Stimulated activated memory B cell treated with anti-CD40 and anti-IgM and Interleukin-4, amounts not matched to agents 10 μg/mL and 1 μg/mL and 100 μg/mL, for 72 hours (primary cell): ENCODE measurements at regions not wholly inside any gene's neighbourhood (a gene's known extent, or its start where the extent isn't known, plus 50 kb on each side); places are given as distances from the start of the nearest gene placed in this dataset.

Experiments used
- ATAC-seq: fragments of 150-1000 bp; cut with Tn5 transposase; 2 replicates; pipeline ENCODE4 v1.10.0; 2021
- H3K27ac Mint-ChIP-seq: one replicate; pipeline ENCODE4 v1.8.0; 2022; ENCODE audit warnings: mild to moderate bottlenecking, mixed read lengths
- H3K27me3 Mint-ChIP-seq: one replicate; pipeline ENCODE4 v1.8.0; 2022; ENCODE audit warnings: mixed read lengths
- H3K36me3 Mint-ChIP-seq: one replicate; pipeline ENCODE4 v1.8.0; 2022; ENCODE audit warnings: mixed read lengths
- H3K4me1 Mint-ChIP-seq: one replicate; pipeline ENCODE4 v1.8.0; 2022; ENCODE audit warnings: mixed read lengths
- H3K4me3 Mint-ChIP-seq: one replicate; pipeline ENCODE4 v1.8.0; 2022; ENCODE audit warnings: mild to moderate bottlenecking, moderate library complexity, mixed read lengths
- H3K9me3 Mint-ChIP-seq: one replicate; pipeline ENCODE4 v1.8.0; 2022; ENCODE audit warnings: mixed read lengths

DNA sequence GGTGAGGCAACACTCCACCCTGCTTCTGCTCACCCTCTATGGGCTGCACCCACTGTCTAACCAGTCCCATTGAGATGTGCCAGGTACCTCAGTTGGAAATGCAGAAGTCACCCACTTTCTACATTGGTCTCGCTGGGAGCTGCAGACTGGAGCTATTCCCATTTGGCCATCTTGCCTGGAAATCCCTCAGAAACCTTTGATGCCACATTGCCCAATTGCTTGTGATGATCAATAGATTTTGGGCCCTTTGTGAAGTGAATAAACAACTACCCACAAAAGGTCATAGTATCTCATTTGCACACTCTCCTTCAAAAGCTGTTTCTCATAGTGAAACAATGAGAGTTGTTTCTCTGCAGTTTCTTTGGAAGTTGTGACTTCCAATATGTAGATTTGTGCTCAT, 742.9 kb downstream of the INHBA start:
- H3K36me3 Mint-ChIP-seq, result no peaks in the 10 kb centered on the region
- H3K27me3 Mint-ChIP-seq, result no peaks in the 10 kb centered on the region
- no peak for ATAC-seq
- H3K4me1 Mint-ChIP-seq, result no peaks in the 10 kb centered on the region
- peaks cover 4% of the 10 kb centered on the region for H3K9me3 Mint-ChIP-seq
- H3K27ac Mint-ChIP-seq, result no peak overlapping the region
- H3K4me3 Mint-ChIP-seq, result no peak overlapping the region

DNA sequence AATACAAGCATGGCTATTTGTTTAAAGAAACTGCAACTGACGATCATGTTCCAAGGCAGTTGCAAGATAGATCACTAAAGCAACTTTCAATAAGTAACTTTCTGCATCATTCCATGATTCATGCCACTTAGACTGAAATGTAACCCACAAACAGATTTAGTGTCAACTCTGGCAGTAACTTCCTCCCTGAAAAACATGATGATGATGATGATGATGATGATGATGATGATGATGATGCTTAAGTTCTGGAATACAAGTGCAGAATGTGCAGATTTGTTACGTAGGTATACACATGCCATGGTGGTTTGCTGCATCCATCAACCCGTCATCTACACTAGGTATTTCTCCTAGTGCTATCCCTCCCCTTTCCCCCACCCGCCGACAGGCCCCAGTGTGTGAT, 754.7 kb downstream of the INHBA start:
- H3K4me1 Mint-ChIP-seq, result no peaks in the 10 kb centered on the region
- ATAC-seq, result no peak
- no peaks in the 10 kb centered on the region for H3K36me3 Mint-ChIP-seq
- no peaks in the 10 kb centered on the region for H3K27me3 Mint-ChIP-seq
- no peak overlapping the region for H3K4me3 Mint-ChIP-seq
- no peak overlapping the region for H3K27ac Mint-ChIP-seq
- peaks cover 21% of the 10 kb centered on the region for H3K9me3 Mint-ChIP-seq

DNA sequence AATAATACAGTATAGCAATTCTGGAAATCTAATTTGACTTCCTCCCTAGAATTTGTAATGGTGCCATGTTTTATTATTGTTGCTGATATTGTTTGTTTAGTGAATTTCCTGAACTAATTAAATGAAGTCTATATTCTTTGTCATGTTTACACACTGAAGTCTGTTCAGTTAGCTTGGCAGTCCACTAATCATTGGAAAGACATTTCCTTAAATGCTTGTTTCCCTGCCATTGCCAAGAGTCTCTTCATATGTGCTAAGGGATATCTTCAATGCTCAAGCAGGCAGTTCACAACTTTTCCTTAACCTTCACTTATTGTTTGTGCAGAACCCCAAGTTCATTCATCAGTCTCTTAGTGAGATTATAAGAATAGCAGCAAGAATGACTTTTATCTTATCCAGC, 755.3 kb downstream of the INHBA start:
- ATAC-seq, result no peak
- Mint-ChIP-seq H3K4me1 (no peaks in the 10 kb centered on the region), H3K36me3 (no peaks in the 10 kb centered on the region), H3K27me3 (no peaks in the 10 kb centered on the region), H3K9me3 (peaks cover 20% of the 10 kb centered on the region), H3K27ac (no peak overlapping the region), H3K4me3 (no peak overlapping the region)

DNA sequence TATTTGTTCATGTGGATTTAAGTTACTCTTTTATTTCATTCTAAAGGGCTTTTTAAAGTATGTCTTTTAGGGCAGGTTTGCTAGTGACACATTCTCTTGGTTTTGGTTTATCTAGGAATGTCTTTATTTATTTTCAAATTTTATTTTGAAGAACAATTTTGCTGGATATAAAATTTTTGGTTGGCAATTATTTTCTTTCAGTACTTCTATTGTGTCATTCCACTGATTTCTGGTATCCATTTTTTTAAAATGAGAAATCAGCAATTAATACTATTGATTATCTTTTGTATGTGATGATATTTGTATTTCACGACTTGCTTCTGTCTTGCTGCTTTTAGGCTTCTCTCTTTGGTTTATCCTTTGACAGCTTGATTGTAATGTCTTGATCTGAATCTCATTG, 756.3 kb downstream of the INHBA start:
- no peak overlapping the region for H3K4me3 Mint-ChIP-seq
- H3K27ac Mint-ChIP-seq, result no peak overlapping the region
- no peaks in the 10 kb centered on the region for H3K36me3 Mint-ChIP-seq
- peaks cover 20% of the 10 kb centered on the region for H3K9me3 Mint-ChIP-seq
- no peak for ATAC-seq
- H3K4me1 Mint-ChIP-seq, result no peaks in the 10 kb centered on the region
- H3K27me3 Mint-ChIP-seq, result no peaks in the 10 kb centered on the region

DNA sequence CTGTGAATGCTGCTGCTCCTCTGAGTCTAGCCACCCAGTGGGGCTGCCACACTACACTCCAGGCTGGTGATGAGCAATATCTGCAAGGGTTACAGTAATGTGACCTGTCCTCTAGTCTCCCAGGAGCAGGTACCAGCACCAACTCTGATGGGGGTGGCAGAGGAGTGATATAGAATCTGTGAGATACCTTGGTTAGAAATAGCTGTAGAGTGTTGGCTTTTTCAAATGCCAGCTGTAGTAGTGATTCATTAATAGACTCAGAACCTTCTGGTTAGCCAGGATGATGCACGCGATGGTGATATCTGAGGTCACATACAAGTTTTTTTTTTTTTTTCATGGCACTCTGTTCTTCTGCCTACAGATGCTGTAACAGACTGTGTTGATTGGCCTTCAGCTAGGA, 757.1 kb downstream of the INHBA start:
- no peak overlapping the region for H3K27ac Mint-ChIP-seq
- no peaks in the 10 kb centered on the region for H3K4me1 Mint-ChIP-seq
- H3K9me3 Mint-ChIP-seq, result peaks cover 20% of the 10 kb centered on the region

DNA sequence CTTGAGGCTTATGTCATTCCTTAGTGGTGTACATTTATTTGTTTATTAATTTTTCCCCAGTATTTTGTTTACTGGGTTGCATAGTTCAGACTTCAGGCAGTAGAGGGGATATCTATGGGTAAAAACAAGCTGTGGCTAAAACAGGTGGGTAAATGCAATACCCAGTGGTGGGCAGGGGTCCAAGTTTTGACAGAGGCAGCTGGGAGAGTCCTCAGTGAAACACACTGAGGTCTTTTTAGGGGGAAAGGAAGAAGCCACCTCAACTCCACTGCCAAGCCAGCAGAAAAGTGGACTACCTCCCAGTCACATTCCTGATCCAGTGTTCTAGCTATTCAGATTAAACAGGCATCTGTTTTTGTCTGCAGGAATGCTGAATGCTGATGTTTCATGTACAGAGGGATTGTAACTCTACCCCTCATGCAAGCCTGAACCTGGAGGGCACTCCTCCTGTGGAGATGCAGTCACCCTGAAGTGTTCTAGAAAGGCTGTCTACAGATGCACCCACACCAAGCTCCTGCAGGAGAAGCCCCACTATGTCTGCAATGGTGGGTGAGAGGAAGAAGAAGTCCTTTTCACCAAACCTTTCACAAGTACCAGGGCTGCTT, 757.8 kb downstream of the INHBA start:
- H3K27me3 Mint-ChIP-seq, result no peaks in the 10 kb centered on the region
- no peaks in the 10 kb centered on the region for H3K36me3 Mint-ChIP-seq
- H3K27ac Mint-ChIP-seq, result no peak overlapping the region
- H3K9me3 Mint-ChIP-seq, result peaks cover 20% of the 10 kb centered on the region
- H3K4me1 Mint-ChIP-seq, result no peaks in the 10 kb centered on the region
- ATAC-seq, result no peak
- H3K4me3 Mint-ChIP-seq, result no peak overlapping the region

More for the DNA sequence above, 757.1 kb downstream of the INHBA start:
- Mint-ChIP-seq H3K36me3 (no peaks in the 10 kb centered on the region), H3K4me3 (no peak overlapping the region), H3K27me3 (no peaks in the 10 kb centered on the region)
- ATAC-seq, result no peak

DNA sequence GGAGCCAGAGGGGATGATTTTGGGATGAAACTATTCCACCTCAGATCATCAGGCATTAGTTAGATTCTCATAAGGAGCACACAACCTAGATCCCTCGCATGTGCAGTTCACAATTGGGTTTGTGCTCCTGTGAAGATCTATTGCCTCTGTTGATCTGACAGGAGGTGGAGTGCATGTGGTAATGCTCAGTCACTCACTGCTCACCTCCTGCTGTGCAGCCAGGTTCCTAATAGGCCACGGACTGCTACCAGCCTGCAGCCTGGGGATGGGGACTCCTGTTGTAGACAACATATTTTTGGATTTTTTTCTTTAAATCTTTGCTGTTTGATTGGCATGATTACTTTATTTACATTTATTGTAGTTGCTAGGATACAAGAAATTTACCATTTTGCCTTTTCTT, 765.0 kb downstream of the INHBA start:
- no peak for ATAC-seq
- Mint-ChIP-seq H3K9me3 (peaks cover 4% of the 10 kb centered on the region), H3K27ac (no peak overlapping the region)

DNA sequence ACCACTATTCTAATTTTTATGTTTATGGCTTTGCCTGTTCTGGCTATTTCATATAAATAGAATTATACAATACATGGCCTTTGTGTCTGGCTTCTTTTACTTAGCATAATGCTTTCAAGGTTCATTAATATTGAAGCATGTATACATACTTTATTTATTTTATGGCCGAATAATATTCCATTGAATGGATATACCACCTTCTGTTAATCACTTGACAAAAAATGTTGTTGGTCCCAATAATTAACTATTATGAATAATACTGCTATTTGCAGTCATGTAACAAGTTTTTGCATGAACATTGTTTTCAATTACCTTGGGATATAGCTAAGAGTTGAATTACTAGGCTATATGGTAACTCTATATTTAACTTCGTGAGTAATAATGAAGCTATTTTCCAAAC, 767.5 kb downstream of the INHBA start:
- Mint-ChIP-seq H3K36me3 (no peaks in the 10 kb centered on the region), H3K9me3 (peaks cover 3% of the 10 kb centered on the region), H3K4me1 (no peaks in the 10 kb centered on the region), H3K27me3 (no peaks in the 10 kb centered on the region), H3K4me3 (no peak overlapping the region), H3K27ac (no peak overlapping the region)
- no peak for ATAC-seq

More for the DNA sequence above, 765.0 kb downstream of the INHBA start:
- Mint-ChIP-seq H3K36me3 (no peaks in the 10 kb centered on the region), H3K4me3 (no peak overlapping the region), H3K27me3 (no peaks in the 10 kb centered on the region), H3K4me1 (no peaks in the 10 kb centered on the region)

DNA sequence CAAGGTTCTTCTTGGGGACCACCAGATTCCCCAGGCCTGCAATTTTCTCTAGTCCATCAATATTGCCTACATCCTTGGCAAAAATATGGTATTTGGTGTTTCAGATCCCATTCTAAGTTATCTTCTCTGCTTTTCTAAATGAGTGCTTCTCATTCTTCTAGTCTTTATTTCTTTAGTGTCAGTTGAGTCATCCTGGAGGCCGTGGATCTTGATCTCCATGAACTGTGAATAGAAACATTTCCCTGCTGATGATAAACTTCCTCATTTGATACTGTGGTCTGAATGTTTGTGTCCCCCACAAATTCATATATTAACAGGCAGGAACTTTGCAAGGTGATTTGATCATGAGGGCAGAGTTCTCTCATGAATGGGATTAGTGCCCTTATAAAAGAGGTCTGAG, 779.3 kb downstream of the INHBA start:
- Mint-ChIP-seq H3K27me3 (no peaks in the 10 kb centered on the region), H3K9me3 (peaks cover under 1% of the 10 kb centered on the region), H3K36me3 (no peaks in the 10 kb centered on the region), H3K4me1 (no peaks in the 10 kb centered on the region), H3K4me3 (no peak overlapping the region), H3K27ac (no peak overlapping the region)
- ATAC-seq, result no peak

DNA sequence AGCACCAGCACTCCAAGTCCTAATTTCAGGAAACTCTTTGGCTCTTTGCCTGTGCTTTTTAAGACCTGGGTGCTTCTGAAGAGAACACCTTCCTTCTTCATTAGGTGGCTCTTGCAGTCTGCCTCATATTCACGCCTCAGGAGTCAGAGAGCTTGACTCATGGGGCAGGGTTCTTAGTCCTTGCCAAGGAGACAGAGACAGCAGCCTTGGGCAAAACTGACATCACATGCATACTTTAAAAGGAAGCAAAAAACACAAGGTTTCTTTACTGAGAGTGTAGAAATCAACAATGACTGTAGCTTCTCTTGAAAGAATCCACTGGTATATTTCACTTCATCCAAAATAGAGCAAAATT, 780.6 kb downstream of the INHBA start:
- Mint-ChIP-seq H3K9me3 (no peaks in the 10 kb centered on the region), H3K27me3 (no peaks in the 10 kb centered on the region), H3K4me3 (no peak overlapping the region), H3K4me1 (no peaks in the 10 kb centered on the region), H3K27ac (no peak overlapping the region), H3K36me3 (no peaks in the 10 kb centered on the region)
- ATAC-seq, result no peak

DNA sequence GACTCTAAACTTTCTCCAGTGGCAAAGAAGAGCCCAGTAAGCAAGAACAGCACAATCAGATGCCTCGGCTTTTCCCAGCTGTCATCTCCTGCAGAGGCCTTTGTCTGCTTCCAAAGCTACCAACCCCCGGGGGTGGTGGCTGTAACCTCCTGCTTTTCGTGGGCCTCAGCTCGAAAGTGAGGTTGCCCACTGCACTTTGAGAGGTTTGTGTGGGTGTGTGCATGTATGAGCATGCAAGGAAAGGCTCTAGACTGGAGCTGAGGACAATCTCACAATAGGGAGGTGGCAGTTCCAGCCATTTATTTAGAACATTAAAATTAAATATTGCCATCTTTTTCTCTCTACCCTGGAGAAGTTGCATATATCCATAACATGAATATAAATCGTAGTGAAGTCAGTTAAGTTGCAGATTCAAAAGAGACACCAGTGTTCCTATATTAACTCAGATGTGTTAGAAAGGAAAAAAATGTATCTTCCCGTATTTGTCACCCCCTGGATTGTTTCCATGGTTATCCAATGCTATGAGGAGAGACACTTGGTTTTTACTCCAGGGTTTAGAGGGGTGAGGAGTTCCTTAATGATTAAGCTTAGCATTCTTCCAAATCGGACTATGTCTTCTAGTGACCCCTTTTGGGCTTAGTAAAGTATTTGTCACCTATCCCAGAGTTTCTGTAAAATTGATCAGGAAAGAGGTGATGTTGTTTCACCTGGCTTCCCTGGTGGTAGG, 781.1 kb downstream of the INHBA start:
- Mint-ChIP-seq H3K27me3 (no peaks in the 10 kb centered on the region), H3K4me3 (no peak overlapping the region), H3K27ac (no peak overlapping the region), H3K9me3 (no peaks in the 10 kb centered on the region), H3K36me3 (no peaks in the 10 kb centered on the region), H3K4me1 (no peaks in the 10 kb centered on the region)
- no peak for ATAC-seq

DNA sequence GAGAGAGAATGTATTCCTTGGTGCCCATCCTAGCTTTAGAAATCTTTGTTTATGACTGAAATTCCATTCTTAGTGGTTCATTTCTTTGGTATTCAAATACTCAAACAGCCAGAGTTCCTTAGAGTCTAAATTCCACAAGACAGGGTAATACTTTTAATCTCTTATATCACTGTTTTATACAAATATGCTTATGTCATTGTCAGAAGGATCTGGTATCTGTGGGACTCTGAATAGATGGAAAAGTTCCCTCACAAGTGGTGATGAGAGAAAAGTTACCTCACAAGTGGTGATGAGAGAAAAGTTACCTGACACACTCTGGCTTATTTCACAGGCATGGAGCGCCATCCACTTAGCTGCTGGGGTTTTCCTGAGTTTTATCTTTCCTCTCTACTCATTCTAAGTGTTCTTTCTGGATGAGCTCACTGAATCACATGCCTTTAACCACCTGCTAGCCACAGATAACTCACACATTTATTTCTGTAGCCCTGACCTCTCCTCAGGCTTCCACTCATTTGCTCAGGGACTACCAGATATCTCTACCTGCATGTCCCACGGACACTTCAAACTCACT, 784.0 kb downstream of the SUGCT start:
- Mint-ChIP-seq H3K27me3 (no peaks in the 10 kb centered on the region), H3K4me1 (no peaks in the 10 kb centered on the region), H3K4me3 (no peak overlapping the region), H3K27ac (no peak overlapping the region), H3K36me3 (no peaks in the 10 kb centered on the region), H3K9me3 (no peaks in the 10 kb centered on the region)
- no peak for ATAC-seq

DNA sequence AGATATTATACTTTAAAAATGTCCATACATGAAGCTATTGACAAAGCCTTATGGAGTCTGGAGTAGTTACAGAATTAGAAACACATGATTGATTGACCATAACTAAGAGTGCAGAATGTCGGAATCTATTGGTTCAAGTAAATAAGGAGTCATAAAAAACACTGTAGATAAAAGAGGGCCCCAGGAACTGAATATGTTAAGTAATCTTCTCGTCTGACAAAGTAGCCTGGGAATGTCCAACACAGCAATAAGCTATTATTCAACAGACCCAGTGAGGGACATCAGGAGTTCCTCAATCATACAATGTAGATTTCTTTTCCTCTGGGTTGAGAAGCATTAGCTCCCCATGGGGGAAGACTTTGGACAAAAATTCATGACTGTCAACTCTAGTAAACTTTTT, 782.0 kb downstream of the SUGCT start:
- no peaks in the 10 kb centered on the region for H3K27me3 Mint-ChIP-seq
- H3K36me3 Mint-ChIP-seq, result no peaks in the 10 kb centered on the region
- H3K27ac Mint-ChIP-seq, result no peak overlapping the region
- no peak for ATAC-seq
- H3K4me3 Mint-ChIP-seq, result no peak overlapping the region
- no peaks in the 10 kb centered on the region for H3K4me1 Mint-ChIP-seq
- H3K9me3 Mint-ChIP-seq, result no peaks in the 10 kb centered on the region

DNA sequence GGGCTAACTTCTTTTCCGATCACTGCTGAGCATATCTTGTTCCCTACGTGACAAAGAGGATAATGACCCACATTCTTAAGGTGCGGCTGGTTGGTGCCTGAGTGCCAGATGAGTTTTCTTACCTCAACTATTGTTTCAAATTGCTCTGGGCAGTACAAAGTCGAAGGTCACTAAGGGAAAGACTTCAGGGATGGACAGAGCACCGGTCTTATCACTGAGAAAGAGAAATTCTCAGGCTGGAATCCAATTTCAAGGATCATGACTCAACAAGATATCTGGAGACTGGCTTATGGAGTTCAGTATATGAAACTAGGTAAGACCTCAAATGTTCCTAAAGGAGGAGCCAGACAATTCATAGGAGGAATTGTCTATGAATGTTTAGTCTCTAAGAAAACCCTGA, 780.3 kb downstream of the SUGCT start:
- H3K27ac Mint-ChIP-seq, result no peak overlapping the region
- no peak overlapping the region for H3K4me3 Mint-ChIP-seq
- H3K4me1 Mint-ChIP-seq, result no peaks in the 10 kb centered on the region
- H3K36me3 Mint-ChIP-seq, result no peaks in the 10 kb centered on the region
- H3K27me3 Mint-ChIP-seq, result no peaks in the 10 kb centered on the region
- H3K9me3 Mint-ChIP-seq, result no peaks in the 10 kb centered on the region
- no peak for ATAC-seq
